HepG2 (cell line): ENCODE measurements at regions not wholly inside any gene's neighbourhood (a gene's known extent, or its start where the extent isn't known, plus 50 kb on each side); places are given as distances from the start of the nearest gene placed in this dataset.

Experiments used
- ATAC-seq: fragments of 200-7000 bp; cut with Tn5 transposase; 3 replicates; pipeline ENCODE4 v1.9.1; 2020; ENCODE audit warnings: mild to moderate bottlenecking, moderate library complexity
- BruUV-seq: library from RNA; stranded (reverse); fragments of 400-500 nt; replicated peaks from 2 replicates; lab custom pipeline; 2021; lab: Mats Ljungman, UMichigan
- CTCF ChIA-PET: fragments of 300-600 bp; formaldehyde crosslinking; extraction: SDS; loops from one replicate; lab custom pipeline; 2021; ENCODE audit warnings: low total read pairs, inconsistent platforms, low intra/inter-chr PET ratio; lab: Yijun Ruan, JAX
- POLR2A ChIA-PET: fragments of 350-600 bp; sonication (Branson Sonifier 250); formaldehyde crosslinking; loops from one replicate; lab custom pipeline; 2020; ENCODE audit warnings: antibody characterized with exemption, inconsistent platforms; lab: Yijun Ruan, JAX
- DNase-seq: peaks from one replicate; pipeline ENCODE4 v3.0.0-alpha.2; 2015; ENCODE audit warnings: low spot score
- FAIRE-seq: peaks from 3 replicates; lab custom pipeline; 2011; peaks lifted over from hg19 to GRCh38; lab: Jason Lieb, UNC
- H2AFZ ChIP-seq: one replicate; pipeline ENCODE4 v1.6.1; 2011; ENCODE audit warnings: low read length, inconsistent platforms
- H3K27ac ChIP-seq: fragments of 300-600 bp; 3 replicates; pipeline ENCODE4 v1.8.0; 2011; ENCODE audit warnings: mixed run types, mild to moderate bottlenecking, mixed read lengths, low read length, inconsistent platforms; ENCODE audit not compliant: insufficient read depth; ENCODE audit errors: extremely low read length
- H3K27me3 ChIP-seq, 2 experiments: fragments of 200-600 bp in 1 of 2; 2 replicates in 1 of 2; 3 replicates in 1 of 2; pipeline versions ENCODE4 v1.6.0 to v1.8.0; 2011; ENCODE audit warnings: low read length in 2 of 2, mild to moderate bottlenecking in 2 of 2, moderate library complexity in 2 of 2, inconsistent platforms in 1 of 2; ENCODE audit not compliant: insufficient read depth in 2 of 2, control insufficient read depth in 1 of 2
- H3K36me3 ChIP-seq, 2 experiments: fragments of 200-600 bp in 1 of 2; replicated peaks in 1 of 2; 2 replicates in 1 of 2; 3 replicates in 1 of 2; pipeline versions ENCODE4 v1.5.1 to v1.8.0; 2011; ENCODE audit warnings: low read length in 2 of 2, inconsistent platforms in 1 of 2; ENCODE audit not compliant: insufficient read depth in 2 of 2, control insufficient read depth in 1 of 2
- H3K4me1 ChIP-seq: 2 replicates; pipeline ENCODE4 v1.5.1; 2012; ENCODE audit warnings: low read length, inconsistent platforms; ENCODE audit not compliant: insufficient read depth
- H3K4me2 ChIP-seq: 2 replicates; pipeline ENCODE4 v1.6.0; 2011; ENCODE audit warnings: low read depth, low read length, inconsistent platforms
- H3K4me3 ChIP-seq, 3 experiments: fragments of 200-600 bp in 1 of 3; sonication (generic), shearing (Covaris generic) in 1 of 3; replicated peaks in 1 of 3; 2 replicates each; pipeline ENCODE4 v1.5.1; 2011 to 2016; ENCODE audit warnings: low read length in 3 of 3, inconsistent platforms in 2 of 3, low read depth in 2 of 3, mild to moderate bottlenecking in 2 of 3, control low read depth in 1 of 3, mixed read lengths in 1 of 3; ENCODE audit not compliant: insufficient read depth in 1 of 3
- H3K79me2 ChIP-seq: one replicate; pipeline ENCODE4 v1.6.1; 2011; ENCODE audit warnings: low read length, inconsistent platforms; ENCODE audit not compliant: insufficient read depth
- H3K9ac ChIP-seq: 2 replicates; pipeline ENCODE4 v1.6.0; 2011; ENCODE audit warnings: mild to moderate bottlenecking, low read depth, low read length, inconsistent platforms; ENCODE audit not compliant: insufficient read depth
- H3K9me3 ChIP-seq: 2 replicates; pipeline ENCODE4 v1.5.1; 2012; ENCODE audit warnings: mild to moderate bottlenecking, low read length
- H4K20me1 ChIP-seq: 2 replicates; pipeline ENCODE4 v1.6.0; 2011; ENCODE audit warnings: inconsistent platforms, mild to moderate bottlenecking, low read length, moderate library complexity; ENCODE audit not compliant: insufficient read depth
- DR1 ChIP-seq: sonication (generic); formaldehyde crosslinking; IDR thresholded peaks from 2 replicates; pipeline ENCODE4 v1.8.0; 2021; ENCODE audit warnings: mild to moderate bottlenecking, missing genetic modification reagents, inconsistent platforms
- ISX ChIP-seq: sonication (generic); formaldehyde crosslinking; conservative IDR thresholded peaks from 2 replicates; pipeline ENCODE4 v1.5.0; 2020; ENCODE audit warnings: missing genetic modification reagents
- PAXIP1 ChIP-seq: sonication (generic); formaldehyde crosslinking; conservative IDR thresholded peaks from 2 replicates; pipeline ENCODE4 v1.4.0; 2020; ENCODE audit warnings: mild to moderate bottlenecking, missing genetic modification reagents, moderate library complexity
- SOX13 ChIP-seq, 3 experiments: fragments of 450-650 bp in 1 of 3; sonication (generic) in 1 of 3; formaldehyde crosslinking in 1 of 3; IDR thresholded peaks in 2 of 3; conservative IDR thresholded peaks in 1 of 3; 2 replicates each; pipeline versions ENCODE4 v1.5.0 to v1.6.1; 2016 to 2020; ENCODE audit warnings: antibody characterized with exemption in 1 of 3, mild to moderate bottlenecking in 1 of 3, missing compliant biosample characterization in 1 of 3, missing genetic modification reagents in 1 of 3, moderate library complexity in 1 of 3
- ZNF24 ChIP-seq: fragments of 450-650 bp; IDR thresholded peaks from 2 replicates; pipeline ENCODE4 v1.6.1; 2017; ENCODE audit warnings: antibody characterized with exemption, mild to moderate bottlenecking
- ZNF354B ChIP-seq: sonication (generic); formaldehyde crosslinking; IDR thresholded peaks from 2 replicates; pipeline ENCODE4 v1.8.0; 2022; ENCODE audit warnings: mild to moderate bottlenecking, missing genetic modification reagents
- WGBS: methylation state at CpG from one replicate; pipeline ENCODE4 v1.1.6; 2017; ENCODE audit warnings: low lambda C conversion rate; 5-methylcytosine and 5-hydroxymethylcytosine counted together
- in situ Hi-C: cut with HindIII; loops from 2 replicates; pipeline ENCODE4 v1.10.0; 2017; ENCODE audit warnings: low pct_unique_long_range_greater_than_20kb; ENCODE audit not compliant: extremely low pct_ligation_motif_present
- intact Hi-C: fragments of 100-400 bp; cut with micrococcal nuclease; formaldehyde crosslinking; loops from one replicate; pipeline ENCODE4 v1.10.0; 2022; ENCODE audit not compliant: unreplicated experiment

- Histone ChIP-seq H3K4me1 (no peaks in the 10 kb centered on the region), H3K9me3 (peaks cover 5% of the 10 kb centered on the region; the same call in 1 of the 2 replicates), H3K27ac (no peak overlapping the region), H3K4me3 (no peak overlapping the region), H3K27me3 (no peaks in the 10 kb centered on the region), H3K79me2 (no peaks in the 10 kb centered on the region), H2AFZ (no peak overlapping the region), H4K20me1 (no peaks in the 10 kb centered on the region), H3K36me3 (no peaks in the 10 kb centered on the region), H3K4me2 (no peak overlapping the region), H3K9ac (no peak overlapping the region)
- DNase-seq (no peak), ATAC-seq (no peak), FAIRE-seq (no peak)
- WGBS = 0% methylated on average over 1 of the region's 1 CpG
- CTCF ChIA-PET = no interaction called here
- TF ChIP-seq ZNF354B (CRISPR knock-in tag) (no peak), ISX (CRISPR knock-in tag) (no peak), SOX13 (IDR thresholded peaks at IDR 0.05) (no peak), SOX13 (CRISPR knock-in tag; conservative IDR thresholded peaks at IDR 0.05 in 1 of 2, IDR thresholded peaks at IDR 0.05 in 1 of 2) (no peak), DR1 (CRISPR knock-in tag) (no peak), PAXIP1 (CRISPR knock-in tag) (no peak), ZNF24 (no peak)
- BruUV-seq = no TSS peak
- in situ Hi-C loops = no loop called here
- intact Hi-C loops = no loop called here
- POLR2A ChIA-PET = no interaction called here
These were observed 50.5 kb upstream of the GPR141 start for GRCh38 chr7:37633048-37633447.
